Activated effector memory CD4-positive, alpha-beta T cell treated with anti-CD3 and anti-CD28 coated beads, Interleukin-2, amount 50 U/mL, for 16 hours (primary cell): ENCODE measurements at regions not wholly inside any gene's neighbourhood (a gene's known extent, or its start where the extent isn't known, plus 50 kb on each side); places are given as distances from the start of the nearest gene placed in this dataset.

Experiments
- DNase-seq: peaks from one replicate; pipeline ENCODE4 v3.0.0-alpha.2; 2020

DNA sequence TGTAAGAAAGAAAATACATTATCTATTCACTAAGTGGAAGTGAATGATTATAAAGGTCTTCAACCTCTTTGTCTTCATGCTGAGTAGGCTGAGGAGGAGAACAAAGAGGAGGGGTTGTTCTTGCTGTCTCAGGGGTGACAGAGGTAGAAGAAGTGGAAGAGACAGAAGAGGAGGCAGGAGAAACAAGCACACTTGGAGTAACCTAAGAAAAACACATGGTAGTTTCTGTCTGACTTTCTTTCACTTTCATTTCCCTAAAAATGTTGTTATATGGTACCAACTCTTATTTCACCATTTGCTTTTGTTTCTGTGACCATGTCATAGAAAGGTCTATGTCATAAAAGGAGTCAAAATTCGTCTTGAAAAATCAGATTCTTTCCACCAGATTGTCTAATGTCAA lies 696.6 kb upstream of the BRINP3 start:
- no peak for DNase-seq

DNA sequence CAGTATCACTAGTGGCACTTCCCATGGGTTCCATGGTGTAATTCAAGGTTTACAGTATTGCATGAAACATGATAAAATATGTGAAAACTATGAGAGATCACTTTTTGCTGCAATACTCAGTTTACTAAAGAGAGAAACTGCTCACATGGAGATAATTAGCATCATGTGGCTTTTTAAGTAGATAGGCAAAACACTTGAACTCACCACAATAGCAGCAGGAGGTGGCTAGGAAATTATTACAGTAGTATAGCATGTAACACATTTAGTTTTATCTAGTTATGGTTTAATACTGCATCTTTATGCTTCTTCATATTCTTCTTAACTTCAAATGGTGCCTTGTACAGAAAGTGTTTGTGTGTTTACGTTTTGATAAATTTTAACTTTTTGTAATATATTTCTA lies 698.5 kb upstream of the BRINP3 start:
- no peak for DNase-seq

DNA sequence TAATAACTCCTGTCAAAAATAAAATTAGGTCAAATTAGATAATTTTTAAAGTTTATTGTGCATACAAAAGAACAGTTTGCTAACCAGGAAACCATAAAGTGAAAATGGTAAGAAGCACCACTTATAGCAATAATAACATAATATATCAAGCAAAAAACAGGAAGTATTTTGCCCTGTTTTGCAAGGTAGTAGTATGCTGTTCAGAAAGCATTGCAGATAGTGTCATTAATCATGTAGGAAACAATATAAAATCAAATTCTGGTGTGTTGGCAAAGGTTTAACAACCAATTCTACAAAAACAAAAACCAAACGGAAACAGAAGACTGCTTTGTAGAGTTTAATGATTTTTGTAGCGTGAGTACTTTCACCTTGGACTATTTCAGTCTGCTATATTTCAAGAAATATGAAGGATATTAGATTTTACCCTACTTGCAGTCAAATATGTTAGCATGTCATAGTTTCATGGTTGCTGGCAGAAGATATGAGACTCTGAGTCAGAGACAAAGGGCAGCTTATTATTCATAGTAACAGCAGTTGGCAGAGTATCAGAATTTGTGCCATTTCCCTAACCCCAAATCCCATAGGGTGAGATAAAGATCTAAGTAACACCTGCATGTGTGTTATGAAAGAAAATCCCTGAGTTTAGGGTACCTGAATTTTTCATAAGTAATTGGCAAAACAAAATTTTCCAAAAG lies 729.0 kb upstream of the BRINP3 start:
- DNase-seq = no peak

DNA sequence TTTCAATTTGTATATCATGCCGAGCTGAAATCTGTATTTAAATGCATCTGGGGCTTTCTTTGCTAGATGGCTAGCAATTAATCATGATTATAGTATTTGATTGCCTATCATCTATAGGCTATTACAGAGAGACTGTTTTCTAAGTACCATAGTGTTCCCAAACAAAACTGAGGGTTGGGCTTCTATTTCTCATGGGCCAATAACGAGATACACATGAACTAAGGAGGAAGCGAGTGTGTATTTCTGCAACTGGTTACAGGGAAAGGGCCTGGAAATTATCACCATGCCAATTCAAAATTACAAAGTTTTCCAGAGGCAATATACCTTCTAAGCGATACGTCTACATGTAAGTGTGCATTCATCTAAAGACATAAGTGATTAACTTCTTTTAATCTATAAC lies 744.5 kb upstream of the BRINP3 start:
- no peak for DNase-seq

DNA sequence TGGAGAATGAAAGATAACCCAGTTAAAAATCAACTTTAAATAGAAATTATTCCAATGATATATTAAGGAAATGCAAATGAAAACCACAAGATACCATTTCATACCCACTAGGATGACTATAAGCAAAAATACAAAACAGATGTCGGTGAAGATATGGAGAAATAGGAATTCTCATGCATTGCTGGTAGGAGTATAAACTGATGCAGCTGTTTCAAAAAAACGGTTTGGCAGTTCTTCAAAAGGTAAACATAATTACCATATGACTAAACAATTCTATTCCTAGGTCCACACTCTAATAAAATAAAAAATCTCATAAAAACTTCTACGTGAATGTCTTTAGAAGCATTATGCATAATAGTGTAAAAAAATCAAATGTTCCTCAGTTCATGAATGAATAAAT lies 763.3 kb upstream of the BRINP3 start:
- no peak for DNase-seq

DNA sequence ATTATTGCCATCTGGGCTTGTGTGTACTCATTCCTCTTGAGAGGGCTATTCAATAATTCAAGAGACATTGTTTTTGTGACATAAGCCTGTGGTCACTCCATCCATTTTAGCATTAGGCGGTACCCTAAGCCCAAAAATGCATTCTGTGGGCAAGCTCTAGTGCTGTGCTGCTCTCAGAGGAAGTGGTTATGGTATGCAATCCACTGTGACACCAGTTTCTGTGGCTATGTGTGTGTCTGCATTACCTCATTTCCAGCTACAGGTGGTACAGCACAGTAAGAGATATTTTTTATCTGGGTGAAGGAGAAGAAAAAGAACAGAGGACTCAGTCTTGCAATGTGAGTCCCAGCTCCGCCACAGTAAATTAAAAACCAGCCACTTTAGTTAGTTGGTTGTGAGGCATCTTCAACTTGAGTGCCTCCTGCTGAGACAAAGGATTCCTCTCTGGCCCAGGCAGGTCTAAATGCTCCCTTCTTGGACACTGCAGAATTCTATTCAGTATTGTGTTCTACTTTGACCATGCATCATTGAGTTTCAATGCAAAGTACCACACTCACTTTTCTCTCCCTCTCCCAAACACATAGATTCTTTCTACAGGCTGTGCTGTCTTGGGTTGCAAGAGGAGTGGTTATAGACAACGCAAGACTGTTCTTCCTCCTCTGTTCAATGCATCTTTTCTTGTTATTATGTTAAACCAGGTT lies 777.8 kb upstream of the BRINP3 start:
- DNase-seq = no peak

DNA sequence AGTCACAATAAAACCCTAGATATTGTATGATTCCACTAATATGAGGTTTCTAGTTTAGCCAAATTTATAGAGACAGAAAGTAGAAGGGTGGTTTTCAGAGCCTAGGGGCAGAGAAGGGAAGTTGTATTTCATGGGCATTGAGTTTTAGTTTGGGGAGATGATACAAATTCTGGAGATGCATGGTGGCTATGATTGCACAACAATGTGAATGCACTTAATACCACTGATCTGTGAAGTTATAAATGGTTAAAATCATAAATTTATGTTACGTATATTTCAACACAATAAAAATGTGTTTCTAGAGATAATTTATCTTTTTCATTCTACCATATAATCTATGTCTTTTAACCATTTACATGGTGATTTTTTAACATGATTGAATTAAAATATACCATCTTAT lies 779.3 kb upstream of the BRINP3 start:
- DNase-seq = no peak

DNA sequence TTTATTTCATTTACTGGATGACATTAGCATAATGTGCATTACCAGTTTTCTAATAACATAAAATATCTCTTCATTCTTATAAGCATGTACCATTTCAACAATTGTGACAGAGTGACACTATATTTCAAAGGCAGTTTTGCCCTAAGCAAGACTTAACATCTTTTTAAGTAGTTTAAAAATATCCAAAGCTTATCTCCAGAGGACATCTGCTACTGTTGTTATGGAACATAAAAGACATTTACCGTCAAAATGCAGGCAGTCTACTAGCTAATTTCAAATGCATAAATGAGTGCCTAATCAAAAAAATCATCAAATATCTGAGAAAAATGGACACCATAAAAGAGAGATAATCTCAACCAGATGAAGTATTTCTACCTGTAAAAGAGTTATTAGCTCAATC lies 782.4 kb upstream of the BRINP3 start:
- no peak for DNase-seq

DNA sequence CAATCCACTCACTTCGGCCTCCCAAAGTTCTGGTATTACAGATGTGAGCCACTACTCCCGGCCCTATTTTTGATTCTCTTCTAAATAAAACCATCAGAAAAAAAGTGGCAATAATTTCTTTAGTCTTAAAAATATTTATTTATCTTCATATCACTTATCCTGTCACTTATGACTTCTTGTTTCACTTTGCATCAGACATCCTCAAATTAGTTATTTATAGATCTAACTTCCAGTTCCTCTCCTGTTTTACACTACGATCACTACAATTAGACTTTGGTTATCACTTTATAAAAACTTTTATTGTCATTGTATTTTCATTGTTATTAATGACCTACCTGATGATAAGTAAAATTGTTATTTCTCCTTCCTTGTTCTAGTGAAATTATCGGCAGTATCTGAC lies 783.4 kb upstream of the BRINP3 start:
- DNase-seq = no peak

DNA sequence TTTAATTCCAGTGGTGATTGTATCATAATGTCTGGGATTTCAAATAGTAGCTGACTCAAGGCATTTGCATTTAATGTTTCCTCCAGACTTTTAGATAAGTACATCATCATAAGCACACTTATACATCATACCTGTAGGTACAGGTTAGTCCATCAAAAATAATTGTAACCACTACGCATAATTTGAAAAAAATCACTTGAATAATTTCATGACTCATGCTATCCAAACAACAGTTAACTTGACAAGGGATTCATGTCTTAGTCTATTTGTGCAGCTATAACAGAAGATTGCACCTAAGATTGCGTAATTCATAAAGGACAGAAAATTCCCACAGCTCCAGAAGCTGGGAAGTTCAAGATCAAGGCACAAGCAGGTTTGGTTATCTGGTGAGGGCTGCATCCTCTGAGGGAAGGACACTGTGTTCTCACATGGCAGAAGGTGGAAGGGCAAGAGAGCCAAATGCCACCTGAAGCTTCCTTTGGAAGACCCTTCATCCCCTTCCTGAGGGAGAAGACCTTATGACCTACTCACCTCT lies 801.7 kb upstream of the BRINP3 start:
- DNase-seq = no peak

DNA sequence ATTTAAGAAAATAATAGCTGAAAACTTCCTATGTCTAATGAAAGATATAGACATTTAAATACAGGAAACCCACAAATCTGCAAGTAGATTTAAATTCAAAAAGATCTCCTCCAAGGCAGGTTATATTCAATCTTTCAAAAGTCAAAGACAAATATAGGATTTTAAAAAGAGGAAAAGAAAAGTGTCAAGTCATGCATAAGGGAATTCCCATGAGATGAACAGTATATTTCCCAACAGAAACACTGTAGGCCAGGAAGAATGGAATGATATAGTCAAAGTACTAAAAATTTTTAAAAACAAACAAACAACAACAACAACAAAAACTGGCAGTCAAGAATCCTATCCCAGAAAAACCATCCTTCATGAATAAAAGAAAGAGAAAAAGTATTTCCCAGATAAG lies 806.5 kb upstream of the BRINP3 start:
- no peak for DNase-seq

DNA sequence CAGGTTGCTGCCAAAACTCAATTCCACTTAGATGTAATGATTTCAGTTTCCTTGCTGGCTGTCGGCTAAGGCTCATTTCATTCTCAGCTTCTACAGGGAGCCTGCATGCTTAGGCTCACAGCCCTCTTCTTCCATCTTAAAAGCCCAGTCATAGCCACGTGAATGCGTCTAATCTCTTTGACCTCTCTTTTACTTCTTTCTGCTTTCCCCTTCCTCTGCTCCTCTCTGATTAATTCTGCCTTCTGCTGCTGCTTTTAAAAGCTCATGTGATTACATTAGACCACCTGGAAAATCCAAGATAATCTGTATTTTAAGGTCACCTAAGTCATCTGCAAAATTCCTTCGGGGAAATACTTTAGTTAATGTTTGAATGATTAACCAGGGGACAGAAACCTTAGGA lies 812.8 kb upstream of the BRINP3 start:
- no peak for DNase-seq

DNA sequence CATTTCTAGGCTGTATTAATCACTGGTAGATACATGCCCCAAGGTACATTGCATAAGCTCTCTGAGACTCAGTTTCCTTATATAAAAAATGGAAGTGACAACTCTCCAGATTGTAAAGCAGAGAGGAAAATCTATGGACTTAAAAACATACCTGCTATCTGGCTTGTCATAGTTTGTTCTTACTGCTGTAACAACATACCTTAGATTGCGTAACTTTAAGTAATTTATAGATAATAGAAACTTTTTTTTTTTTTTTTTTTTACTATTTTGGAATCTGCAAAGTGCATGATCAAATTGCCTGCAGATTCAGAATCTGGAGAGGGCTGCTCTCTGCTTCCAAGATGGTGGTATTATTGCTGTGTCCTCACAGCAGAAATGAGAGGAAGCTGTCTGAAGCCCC lies 827.7 kb upstream of the BRINP3 start:
- no peak for DNase-seq

DNA sequence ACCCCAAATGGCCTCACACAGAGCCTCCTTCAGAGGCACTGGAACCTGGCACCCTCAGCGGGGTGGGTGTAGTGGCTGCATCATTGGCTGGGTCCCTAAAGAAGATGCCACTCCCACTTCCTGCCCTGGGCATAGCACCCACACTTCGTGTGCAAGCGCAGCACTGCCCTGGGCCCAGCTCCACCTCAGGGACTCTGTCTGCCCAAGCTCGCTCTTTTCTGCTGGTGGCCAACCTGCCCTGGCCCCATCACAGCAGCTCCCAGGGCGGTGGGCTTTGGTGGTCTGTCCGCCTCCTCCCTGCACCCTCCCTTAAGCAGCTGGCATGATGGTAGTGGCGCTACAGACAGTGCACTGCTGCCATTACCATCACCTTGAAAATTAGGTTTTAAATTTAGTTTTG lies 829.3 kb upstream of the BRINP3 start:
- DNase-seq = no peak

DNA sequence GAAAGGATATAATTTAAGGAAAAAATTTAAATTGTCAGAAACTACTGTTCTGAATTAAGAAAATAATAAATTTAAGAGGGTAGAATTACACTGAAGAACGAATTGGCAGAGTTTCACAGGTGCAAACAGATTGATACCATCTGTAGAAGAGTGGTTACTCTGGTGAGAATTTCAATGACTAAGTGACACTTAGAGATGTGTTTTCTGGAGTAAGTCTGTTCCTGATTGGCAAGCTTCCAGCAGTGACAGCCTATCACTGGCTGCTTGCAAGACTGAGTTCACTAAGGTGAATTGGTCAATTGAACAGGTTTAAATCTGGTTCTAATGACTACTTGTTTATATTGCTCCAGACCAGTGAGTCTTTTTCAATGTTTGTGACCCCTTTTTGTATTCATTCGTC lies 838.2 kb upstream of the RGS18 start:
- no peak for DNase-seq

DNA sequence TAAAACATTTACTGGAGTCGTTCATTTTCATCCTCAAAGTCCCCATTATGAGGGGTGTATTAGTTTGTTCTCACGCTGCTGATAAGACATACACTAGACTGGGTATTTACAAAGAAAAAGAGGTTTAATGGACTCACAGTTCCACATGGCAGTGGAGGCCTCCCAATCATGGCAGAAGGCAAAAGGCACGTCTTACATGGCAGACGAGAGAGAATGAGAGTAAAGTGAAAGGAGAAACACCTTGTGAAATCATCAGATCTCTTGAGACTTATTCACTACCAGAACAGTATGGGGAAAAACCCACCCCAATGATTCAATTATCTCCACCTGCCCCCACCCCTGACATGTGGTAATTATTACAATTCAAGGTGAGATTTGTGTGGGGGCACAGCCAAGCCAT lies 830.4 kb upstream of the RGS18 start:
- no peak for DNase-seq

DNA sequence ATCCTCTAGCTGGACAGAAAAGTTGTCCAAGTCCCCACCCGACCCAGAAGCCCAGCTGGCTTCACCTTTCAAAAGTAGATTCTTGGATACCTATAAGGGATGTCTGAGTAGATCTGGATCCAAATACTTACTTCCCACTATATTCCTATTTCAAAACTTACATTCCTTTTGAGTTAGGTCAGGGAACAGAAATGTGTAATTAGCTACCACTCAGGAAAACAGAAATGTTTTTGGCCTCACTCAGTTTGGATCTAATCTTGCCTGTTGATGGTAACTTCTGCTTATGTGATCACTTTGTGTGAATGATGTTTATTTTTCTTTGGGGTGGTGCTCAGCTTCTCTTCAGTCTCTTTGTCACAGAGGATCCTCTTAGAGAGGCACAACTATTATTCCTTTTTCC lies 814.4 kb upstream of the RGS18 start:
- DNase-seq = no peak

DNA sequence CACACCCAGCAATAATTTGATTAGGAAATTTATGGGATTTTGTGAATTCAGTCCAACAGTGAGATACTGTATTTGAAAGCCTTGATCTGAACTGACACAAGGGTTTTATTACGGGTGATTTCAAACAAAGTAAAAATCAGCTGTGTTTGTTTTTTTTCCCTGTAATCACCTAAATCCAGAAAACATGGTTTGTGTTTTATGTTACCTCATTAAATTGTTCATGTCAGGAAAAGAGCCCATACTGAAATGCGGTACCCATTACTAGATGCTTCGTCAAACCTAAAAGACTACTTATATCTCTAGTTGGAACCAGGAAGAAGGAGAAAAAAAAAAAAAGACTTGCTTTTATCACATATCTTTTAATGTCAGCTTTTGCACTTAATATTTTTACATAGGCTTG lies 811.9 kb upstream of the RGS18 start:
- DNase-seq = no peak

DNA sequence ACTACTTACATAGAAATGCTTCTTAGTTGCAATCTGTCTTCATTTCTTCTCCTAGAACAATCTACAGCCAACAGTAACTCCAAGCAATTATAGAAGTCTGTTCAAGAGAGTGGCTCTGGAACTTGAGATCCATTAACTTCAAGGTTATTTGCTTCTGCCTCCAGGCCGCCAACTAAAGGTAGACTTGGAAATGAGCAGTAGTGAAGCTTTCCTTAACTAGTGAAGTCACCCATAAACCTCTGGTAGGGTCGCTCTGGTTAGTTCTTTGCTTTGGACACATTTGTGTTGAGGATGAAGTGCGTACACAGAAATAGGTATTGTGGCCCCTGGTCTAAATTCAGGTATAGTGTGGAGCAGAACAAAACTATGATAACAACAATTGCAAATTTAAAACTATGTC lies 809.9 kb upstream of the RGS18 start:
- DNase-seq = no peak

DNA sequence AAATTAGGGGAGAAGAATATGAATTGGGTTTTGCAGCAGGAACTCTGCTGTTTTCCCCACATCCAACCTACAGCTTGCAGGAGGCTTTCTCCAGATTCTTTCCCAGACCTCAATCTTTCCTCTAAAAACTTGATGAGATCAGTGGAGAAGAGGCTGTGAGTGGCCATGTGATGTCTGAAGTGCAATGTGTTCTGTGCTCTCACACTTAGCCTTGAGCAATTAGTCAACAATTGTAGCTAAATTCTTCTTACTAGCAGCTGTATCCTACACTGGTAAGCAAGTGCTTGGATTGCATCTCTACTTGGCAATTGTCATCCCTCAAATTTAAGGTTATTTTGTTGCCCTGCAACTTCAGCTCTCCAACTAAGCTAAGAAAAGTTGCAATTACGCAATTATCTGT lies 807.3 kb upstream of the RGS18 start:
- no peak for DNase-seq

DNA sequence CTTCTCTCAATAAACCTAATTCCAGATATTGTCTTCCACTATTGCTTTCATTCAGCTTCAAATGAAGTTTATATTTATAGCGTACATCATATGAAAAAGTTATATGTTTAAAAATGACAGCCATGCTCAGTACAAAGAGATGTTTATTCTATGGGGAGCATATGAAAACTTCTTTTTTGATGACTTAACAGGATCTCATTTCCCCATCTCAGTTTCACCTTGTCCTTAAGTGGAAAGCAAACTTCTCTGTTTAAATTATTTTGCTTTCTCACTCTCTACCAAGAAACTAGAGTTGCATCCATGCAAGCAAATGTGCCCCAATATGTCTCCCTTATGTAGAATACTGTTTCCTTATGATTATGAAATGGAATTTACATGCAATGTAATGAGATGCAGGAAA lies 799.5 kb upstream of the RGS18 start:
- no peak for DNase-seq

DNA sequence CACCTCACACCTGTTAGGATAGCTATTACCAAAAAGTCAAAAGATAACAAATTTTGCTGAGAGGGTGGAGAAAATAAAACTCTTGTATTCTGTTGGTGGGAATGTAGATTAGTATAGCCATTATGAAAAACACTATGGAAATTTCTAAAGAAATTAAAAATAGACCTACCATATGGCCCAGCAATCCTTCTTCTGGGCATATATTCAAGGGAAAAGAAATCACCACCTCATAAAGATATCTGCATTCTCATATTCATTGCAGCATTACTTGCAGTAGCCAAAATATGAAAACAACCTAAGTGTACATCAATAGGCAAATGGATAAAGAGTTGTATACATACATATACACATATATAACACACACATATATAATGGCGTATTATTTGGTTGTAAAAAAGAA lies 791.6 kb upstream of the RGS18 start:
- no peak for DNase-seq

DNA sequence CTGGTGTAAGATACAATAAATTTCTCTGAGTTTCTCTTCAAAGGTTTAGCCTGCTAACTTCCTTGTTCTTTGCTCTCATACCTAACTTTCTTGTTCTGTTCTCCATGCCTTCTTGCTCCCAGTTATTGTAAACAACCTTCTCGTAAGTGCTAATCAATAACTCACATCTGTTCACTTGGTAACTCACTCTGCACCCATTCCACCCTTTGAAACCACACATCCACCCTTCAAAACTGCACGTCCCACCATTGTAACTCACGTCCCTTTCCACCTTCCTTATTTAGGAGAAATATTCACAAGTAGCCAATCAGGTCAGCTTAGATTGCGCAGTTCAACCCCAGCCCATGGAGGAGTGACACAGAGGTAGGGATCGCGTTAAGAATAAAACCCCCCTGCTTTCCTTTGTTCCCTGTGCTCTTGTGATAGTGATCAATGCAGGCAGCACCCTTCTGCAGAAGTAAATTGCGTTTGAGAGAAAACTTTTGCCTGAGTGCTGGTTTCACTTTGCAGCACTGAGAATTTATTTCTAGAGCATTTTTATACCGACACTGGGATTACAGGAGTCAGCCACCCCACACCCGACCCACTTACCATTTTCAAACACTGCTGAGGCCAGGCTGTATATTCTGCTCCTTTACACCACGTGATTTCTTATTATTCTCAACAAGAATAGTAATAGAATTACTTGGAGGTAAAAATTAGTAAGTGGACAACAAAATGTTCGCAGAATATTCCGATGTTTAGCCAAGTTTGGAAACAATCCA lies 789.2 kb upstream of the RGS18 start:
- DNase-seq = no peak

DNA sequence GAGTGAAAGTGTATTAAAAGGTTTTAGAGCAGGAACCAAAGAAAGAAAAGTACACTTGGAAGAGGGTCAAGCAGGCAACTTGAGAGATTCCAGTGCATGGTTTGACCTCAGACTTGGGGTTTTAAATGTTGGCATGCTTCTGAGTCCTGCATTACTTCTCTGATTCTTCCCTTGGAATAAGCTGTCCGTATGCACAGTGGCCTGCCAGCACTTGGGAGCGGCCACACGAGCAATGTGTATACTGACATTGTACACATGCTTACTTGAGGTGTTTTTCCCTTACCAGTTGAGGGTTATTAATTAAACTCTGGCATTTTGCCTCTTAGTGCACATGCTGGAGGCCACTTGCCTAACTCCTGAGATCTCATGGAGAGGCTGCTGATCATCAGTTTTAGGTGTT lies 786.6 kb upstream of the RGS18 start:
- no peak for DNase-seq
